H9 (cell line): ENCODE measurements at regions not wholly inside any gene's neighbourhood (a gene's known extent, or its start where the extent isn't known, plus 50 kb on each side); places are given as distances from the start of the nearest gene placed in this dataset.

Experiments
- DNase-seq: peaks from one replicate; pipeline ENCODE4 v3.0.0-alpha.2; 2017
- H2AFZ ChIP-seq: one replicate; pipeline ENCODE4 v1.6.1; 2013; ENCODE audit warnings: mild to moderate bottlenecking, low read length, control low read depth, moderate library complexity
- H2AK5ac ChIP-seq: 2 replicates; pipeline ENCODE4 v1.6.1; 2013; ENCODE audit warnings: low read length, control low read depth, mixed read lengths; ENCODE audit not compliant: insufficient read length
- H2BK120ac ChIP-seq: one replicate; pipeline ENCODE4 v1.6.1; 2013; ENCODE audit warnings: low read depth, mild to moderate bottlenecking, low read length, control low read depth, inconsistent platforms; ENCODE audit not compliant: poor library complexity, severe bottlenecking
- H2BK12ac ChIP-seq: 2 replicates; pipeline ENCODE4 v1.6.1; 2013; ENCODE audit warnings: low read length, control low read depth, mixed read lengths, low read depth; ENCODE audit not compliant: insufficient read length
- H2BK15ac ChIP-seq: 2 replicates; pipeline ENCODE4 v1.6.1; 2013; ENCODE audit warnings: low read depth, low read length, control low read depth
- H2BK20ac ChIP-seq: one replicate; pipeline ENCODE4 v1.6.1; 2013; ENCODE audit warnings: low read depth, mild to moderate bottlenecking, low read length, control low read depth, inconsistent platforms; ENCODE audit not compliant: poor library complexity, severe bottlenecking
- H2BK5ac ChIP-seq: 2 replicates; pipeline ENCODE4 v1.6.1; 2013; ENCODE audit warnings: low read length, control low read depth, mixed read lengths; ENCODE audit not compliant: insufficient read length
- H3K14ac ChIP-seq: 2 replicates; pipeline ENCODE4 v1.6.1; 2013; ENCODE audit warnings: low read length, control low read depth; ENCODE audit not compliant: insufficient read depth
- H3K18ac ChIP-seq: 2 replicates; pipeline ENCODE4 v1.6.1; 2013; ENCODE audit warnings: low read depth, mild to moderate bottlenecking, mixed read lengths, low read length, control low read depth; ENCODE audit not compliant: insufficient read length
- H3K23ac ChIP-seq: 2 replicates; pipeline ENCODE4 v1.6.1; 2013; ENCODE audit warnings: low read length, control low read depth, mixed read lengths, low read depth; ENCODE audit not compliant: insufficient read length
- H3K23me2 ChIP-seq: 2 replicates; pipeline ENCODE4 v1.6.1; 2013; ENCODE audit warnings: low read depth, mild to moderate bottlenecking, mixed read lengths, low read length, control low read depth; ENCODE audit not compliant: insufficient read length, poor library complexity, severe bottlenecking
- H3K27ac ChIP-seq: 2 replicates; pipeline ENCODE4 v1.5.1; 2013; ENCODE audit warnings: low read length, control low read depth, mixed read lengths, low read depth; ENCODE audit not compliant: insufficient read length
- H3K27me3 ChIP-seq: 2 replicates; pipeline ENCODE4 v1.6.1; 2013; ENCODE audit warnings: low read length, control low read depth, inconsistent platforms; ENCODE audit not compliant: insufficient read depth
- H3K4ac ChIP-seq: 2 replicates; pipeline ENCODE4 v1.6.1; 2013; ENCODE audit warnings: low read depth, mild to moderate bottlenecking, control low read depth, inconsistent platforms, low read length, moderate library complexity
- H3K4me1 ChIP-seq: 2 replicates; pipeline ENCODE4 v1.6.1; 2013; ENCODE audit warnings: low read length, control low read depth, inconsistent platforms; ENCODE audit not compliant: insufficient read depth
- H3K4me2 ChIP-seq: 2 replicates; pipeline ENCODE4 v1.6.1; 2013; ENCODE audit warnings: low read length, control low read depth, mixed read lengths; ENCODE audit not compliant: insufficient read length, insufficient read depth
- H3K56ac ChIP-seq: 2 replicates; pipeline ENCODE4 v1.6.1; 2013; ENCODE audit warnings: low read depth, mild to moderate bottlenecking, mixed read lengths, low read length, control low read depth; ENCODE audit not compliant: insufficient read length
- H3K79me1 ChIP-seq: 2 replicates; pipeline ENCODE4 v1.6.1; 2013; ENCODE audit warnings: low read depth, mild to moderate bottlenecking, moderate library complexity, low read length, control low read depth, inconsistent platforms; ENCODE audit not compliant: insufficient read depth, poor library complexity, severe bottlenecking
- H3K79me2 ChIP-seq: 2 replicates; pipeline ENCODE4 v1.6.1; 2013; ENCODE audit warnings: low read length, control low read depth, inconsistent platforms; ENCODE audit not compliant: insufficient read depth
- H3K9ac ChIP-seq: 2 replicates; pipeline ENCODE4 v1.6.1; 2013; ENCODE audit warnings: low read length, control low read depth, mixed read lengths; ENCODE audit not compliant: insufficient read length; ENCODE audit errors: extremely low read depth
- H3K9me3 ChIP-seq: one replicate; pipeline ENCODE4 v1.6.1; 2013; ENCODE audit warnings: low read depth, low read length, inconsistent platforms; ENCODE audit not compliant: control insufficient read depth
- H3T11ph ChIP-seq: one replicate; pipeline ENCODE4 v1.6.1; 2013; ENCODE audit warnings: mild to moderate bottlenecking, low read length, control low read depth, inconsistent platforms
- H4K20me1 ChIP-seq: one replicate; pipeline ENCODE4 v1.6.1; 2013; ENCODE audit not compliant: control insufficient read depth, insufficient read length, insufficient read depth
- H4K5ac ChIP-seq: 2 replicates; pipeline ENCODE4 v1.6.1; 2013; ENCODE audit warnings: low read depth, mild to moderate bottlenecking, mixed read lengths, low read length, control low read depth; ENCODE audit not compliant: insufficient read length
- H4K8ac ChIP-seq: replicated peaks from 2 replicates; pipeline ENCODE4 v1.6.1; 2013; ENCODE audit warnings: low read length, control low read depth, mixed read lengths, low read depth; ENCODE audit not compliant: insufficient read length
- H4K91ac ChIP-seq: 2 replicates; pipeline ENCODE4 v1.6.1; 2013; ENCODE audit warnings: low read depth, mild to moderate bottlenecking, moderate library complexity, mixed read lengths, low read length, control low read depth; ENCODE audit not compliant: insufficient read length
- H3K27ac Mint-ChIP-seq, 3 experiments: 2 replicates in 2 of 3; 3 replicates in 1 of 3; pipeline ENCODE4 v1.8.0; 2020 to 2021; ENCODE audit warnings: mixed read lengths in 3 of 3, mild to moderate bottlenecking in 1 of 3, moderate library complexity in 1 of 3
- H3K27me3 Mint-ChIP-seq: 2 replicates; pipeline ENCODE4 v1.8.0; 2021; ENCODE audit warnings: low read depth, mild to moderate bottlenecking, moderate library complexity, mixed read lengths
- H3K36me3 Mint-ChIP-seq, 3 experiments: 2 replicates in 2 of 3; 3 replicates in 1 of 3; pipeline ENCODE4 v1.8.0; 2020 to 2021; ENCODE audit warnings: low read depth in 3 of 3, mixed read lengths in 3 of 3; ENCODE audit not compliant: insufficient read depth in 1 of 3
- H3K4me1 Mint-ChIP-seq, 2 experiments: 2 replicates each; pipeline ENCODE4 v1.8.0; 2020; ENCODE audit warnings: mixed read lengths in 2 of 2
- H3K4me3 Mint-ChIP-seq, 2 experiments: 2 replicates in 1 of 2; 3 replicates in 1 of 2; pipeline ENCODE4 v1.8.0; 2020 to 2021; ENCODE audit warnings: mild to moderate bottlenecking in 2 of 2, mixed read lengths in 2 of 2, moderate library complexity in 1 of 2
- H3K9me3 Mint-ChIP-seq, 2 experiments: 2 replicates in 1 of 2; 3 replicates in 1 of 2; pipeline ENCODE4 v1.8.0; 2020; ENCODE audit warnings: mild to moderate bottlenecking in 2 of 2, mixed read lengths in 2 of 2, moderate library complexity in 1 of 2
- WGBS: extraction: QIAGEN DNeasy Blood & Tissue Kit; methylation state at CpG from one replicate; pipeline ENCODE4 v1.1.7; 2013; ENCODE audit warnings: missing lambda C conversion rate, low lambda C conversion rate, mixed read lengths; ENCODE audit not compliant: insufficient read length; ENCODE audit errors: extremely low coverage; 5-methylcytosine and 5-hydroxymethylcytosine counted together
- TF ChIP-seq, protein P1 (sequence below): fragments of 200-600 bp; sonication (generic); conservative IDR thresholded peaks from 3 replicates; pipeline ENCODE4 v1.8.0; 2021; ENCODE audit warnings: antibody characterized with exemption, mild to moderate bottlenecking

GRCh38 chr18:22623513-22623912 lies 205.8 kb upstream of the CTAGE1 start:
- Histone ChIP-seq H2BK5ac (no peak overlapping the region), H4K20me1 (no peaks in the 10 kb centered on the region), H3K4me1 (no peaks in the 10 kb centered on the region), H4K5ac (no peak overlapping the region), H3K14ac (no peak overlapping the region), H2BK120ac (no peak overlapping the region), H3K9me3 (no peaks in the 10 kb centered on the region), H3K27me3 (no peaks in the 10 kb centered on the region), H3K56ac (no peak overlapping the region), H3K4me2 (no peak overlapping the region), H2BK20ac (no peak overlapping the region), H2BK15ac (no peak overlapping the region), H3K18ac (no peak overlapping the region), H2BK12ac (no peak overlapping the region), H2AFZ (no peak overlapping the region), H4K91ac (no peak overlapping the region), H4K8ac (no peak overlapping the region), H2AK5ac (no peak overlapping the region), H3K23me2 (no peaks in the 10 kb centered on the region), H3T11ph (no peak overlapping the region), H3K4ac (no peak overlapping the region), H3K79me2 (no peaks in the 10 kb centered on the region), H3K27ac (no peak overlapping the region), H3K9ac (no peak overlapping the region), H3K79me1 (no peaks in the 10 kb centered on the region), H3K23ac (no peak overlapping the region)
- Mint-ChIP-seq H3K36me3 (no peaks in the 10 kb centered on the region), H3K27ac (no peak overlapping the region), H3K9me3 (peaks cover 0 to 2% of the 10 kb centered on the region in 2 experiments; a peak in 2 of 5 replicates), H3K4me1 (no peaks in the 10 kb centered on the region), H3K27me3 (peaks cover 4% of the 10 kb centered on the region), H3K4me3 (no peak overlapping the region)
- no peak for DNase-seq
- no CpG with 5 or more reads among the region's 5 CpGs for WGBS
- TF ChIP-seq, protein P1, sequence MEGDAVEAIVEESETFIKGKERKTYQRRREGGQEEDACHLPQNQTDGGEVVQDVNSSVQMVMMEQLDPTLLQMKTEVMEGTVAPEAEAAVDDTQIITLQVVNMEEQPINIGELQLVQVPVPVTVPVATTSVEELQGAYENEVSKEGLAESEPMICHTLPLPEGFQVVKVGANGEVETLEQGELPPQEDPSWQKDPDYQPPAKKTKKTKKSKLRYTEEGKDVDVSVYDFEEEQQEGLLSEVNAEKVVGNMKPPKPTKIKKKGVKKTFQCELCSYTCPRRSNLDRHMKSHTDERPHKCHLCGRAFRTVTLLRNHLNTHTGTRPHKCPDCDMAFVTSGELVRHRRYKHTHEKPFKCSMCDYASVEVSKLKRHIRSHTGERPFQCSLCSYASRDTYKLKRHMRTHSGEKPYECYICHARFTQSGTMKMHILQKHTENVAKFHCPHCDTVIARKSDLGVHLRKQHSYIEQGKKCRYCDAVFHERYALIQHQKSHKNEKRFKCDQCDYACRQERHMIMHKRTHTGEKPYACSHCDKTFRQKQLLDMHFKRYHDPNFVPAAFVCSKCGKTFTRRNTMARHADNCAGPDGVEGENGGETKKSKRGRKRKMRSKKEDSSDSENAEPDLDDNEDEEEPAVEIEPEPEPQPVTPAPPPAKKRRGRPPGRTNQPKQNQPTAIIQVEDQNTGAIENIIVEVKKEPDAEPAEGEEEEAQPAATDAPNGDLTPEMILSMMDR = no peak
